ENCODE measurements at regions not wholly inside any gene's neighbourhood (a gene's known extent, or its start where the extent isn't known, plus 50 kb on each side); places are given as distances from the start of the nearest gene placed in this dataset.

DNA sequence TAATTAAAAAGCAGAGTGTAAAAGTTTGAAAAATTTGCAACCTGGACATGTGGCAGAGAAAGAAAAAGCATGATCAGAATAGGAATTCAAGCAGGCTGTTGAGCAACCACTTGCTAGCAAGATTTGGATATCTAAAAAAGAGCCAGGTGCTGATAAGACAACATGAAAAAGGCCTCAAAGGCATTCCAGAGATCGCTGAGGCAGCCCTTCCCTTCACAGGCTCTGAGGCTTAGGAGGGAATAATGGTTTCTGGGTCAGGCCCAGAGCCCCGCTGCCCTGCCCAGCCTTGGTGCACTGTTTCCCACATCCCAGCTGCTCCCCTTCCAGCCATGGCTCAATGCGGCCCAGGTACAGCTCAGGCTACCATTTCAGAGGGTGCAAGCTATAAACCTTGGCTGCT is 64.1 kb upstream of the EEPD1 start:
- H3K27me3 ChIP-seq, result no peaks in the 10 kb centered on the region
- no peak overlapping the region for H3K4me3 ChIP-seq
- H3K27ac ChIP-seq, result no peak overlapping the region
- no peaks in the 10 kb centered on the region for H3K9me3 ChIP-seq (replicated peaks in 1 of 3)
- intact Hi-C loops (cut with DNase I), result no loop called here
- H3K36me3 ChIP-seq (replicated peaks in 1 of 2), result no peaks in the 10 kb centered on the region
- 6 to 83% (median 23%) methylated on average over 2 to 3 of the region's 3 CpGs for WGBS, 4 donors
- no peak for DNase-seq
- TF ChIP-seq, protein P1, sequence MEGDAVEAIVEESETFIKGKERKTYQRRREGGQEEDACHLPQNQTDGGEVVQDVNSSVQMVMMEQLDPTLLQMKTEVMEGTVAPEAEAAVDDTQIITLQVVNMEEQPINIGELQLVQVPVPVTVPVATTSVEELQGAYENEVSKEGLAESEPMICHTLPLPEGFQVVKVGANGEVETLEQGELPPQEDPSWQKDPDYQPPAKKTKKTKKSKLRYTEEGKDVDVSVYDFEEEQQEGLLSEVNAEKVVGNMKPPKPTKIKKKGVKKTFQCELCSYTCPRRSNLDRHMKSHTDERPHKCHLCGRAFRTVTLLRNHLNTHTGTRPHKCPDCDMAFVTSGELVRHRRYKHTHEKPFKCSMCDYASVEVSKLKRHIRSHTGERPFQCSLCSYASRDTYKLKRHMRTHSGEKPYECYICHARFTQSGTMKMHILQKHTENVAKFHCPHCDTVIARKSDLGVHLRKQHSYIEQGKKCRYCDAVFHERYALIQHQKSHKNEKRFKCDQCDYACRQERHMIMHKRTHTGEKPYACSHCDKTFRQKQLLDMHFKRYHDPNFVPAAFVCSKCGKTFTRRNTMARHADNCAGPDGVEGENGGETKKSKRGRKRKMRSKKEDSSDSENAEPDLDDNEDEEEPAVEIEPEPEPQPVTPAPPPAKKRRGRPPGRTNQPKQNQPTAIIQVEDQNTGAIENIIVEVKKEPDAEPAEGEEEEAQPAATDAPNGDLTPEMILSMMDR (IDR thresholded peaks at IDR 0.05), result no peak
- TF ChIP-seq POLR2A (IDR thresholded peaks at IDR 0.05), result no peak
- peaks cover 7 to 9% of the 10 kb centered on the region in 2 donors for H3K4me1 ChIP-seq (replicated peaks in 1 of 2)

DNA sequence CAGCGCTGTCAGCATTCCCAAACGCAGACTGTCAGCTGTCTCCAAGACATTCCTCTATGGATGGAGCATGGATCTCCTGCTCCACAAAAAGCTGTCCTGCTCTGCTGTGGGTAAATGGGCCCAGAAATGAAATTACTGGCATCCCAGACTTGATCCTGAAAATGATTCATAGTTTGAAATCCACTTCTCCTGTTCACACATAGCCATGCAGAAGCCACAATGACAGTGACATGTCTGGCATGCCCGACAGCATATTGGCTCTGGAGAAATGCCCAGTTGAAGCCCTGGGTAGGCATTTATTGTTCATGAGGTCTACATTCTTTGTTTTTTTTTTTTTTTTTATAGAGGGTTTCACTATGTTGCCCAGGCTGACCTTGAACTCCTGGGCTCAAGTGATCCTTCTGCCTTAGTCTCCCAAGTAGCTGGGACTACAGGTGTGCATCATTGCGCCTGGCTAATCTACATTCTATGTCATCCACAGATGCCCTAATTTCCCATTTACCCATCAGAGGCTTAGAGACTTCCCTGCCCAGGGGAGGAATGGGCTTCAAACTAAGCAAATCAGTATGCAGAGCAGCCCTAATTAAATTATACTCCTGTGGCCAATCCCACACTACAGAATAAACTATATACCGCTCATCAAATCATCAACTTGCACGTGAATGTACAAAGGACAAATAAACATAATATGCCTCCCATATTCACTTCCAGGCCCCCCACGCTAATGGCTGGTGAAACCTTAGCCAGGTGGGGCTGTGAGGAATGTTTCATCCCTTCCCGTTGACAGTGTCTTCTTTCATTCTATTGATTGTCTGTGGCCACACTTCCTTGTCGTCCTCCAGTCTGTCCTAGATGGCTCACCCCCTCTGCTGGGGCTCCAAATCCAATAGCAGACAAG is 61.8 kb upstream of the EEPD1 start:
- WGBS, 4 donors, result 89 to 93% (median 90%) methylated on average over 9 of the region's 9 CpGs
- Histone ChIP-seq H3K27ac (no peak overlapping the region), H3K36me3 (replicated peaks in 1 of 2) (no peaks in the 10 kb centered on the region), H3K27me3 (no peaks in the 10 kb centered on the region), H3K4me3 (no peak overlapping the region), H3K4me1 (replicated peaks in 1 of 2) (peaks cover 7 to 9% of the 10 kb centered on the region in 2 donors), H3K9me3 (replicated peaks in 1 of 3) (no peaks in the 10 kb centered on the region)
- intact Hi-C loops (cut with DNase I), result no loop called here
- DNase-seq, result no peak
- no peak for TF ChIP-seq POLR2A (IDR thresholded peaks at IDR 0.05)
- TF ChIP-seq, protein P1 (IDR thresholded peaks at IDR 0.05), result no peak

DNA sequence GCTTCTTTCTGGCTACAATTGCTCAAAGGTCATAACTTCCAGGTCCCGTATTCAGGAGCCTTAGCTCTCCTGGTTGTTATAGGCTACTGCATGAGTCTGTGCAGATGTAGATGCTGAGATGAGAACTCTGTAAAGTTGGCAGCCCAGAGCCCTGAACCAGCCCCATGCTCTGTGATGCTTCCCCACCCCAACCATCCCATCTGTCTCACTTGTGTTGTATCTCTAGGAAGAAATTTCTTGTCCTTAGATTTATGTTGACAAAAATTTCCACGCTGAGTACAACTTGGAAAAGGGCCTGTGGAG is 61.2 kb upstream of the EEPD1 start:
- intact Hi-C loops (cut with DNase I), result no loop called here
- Histone ChIP-seq H3K36me3 (replicated peaks in 1 of 2) (no peaks in the 10 kb centered on the region), H3K9me3 (replicated peaks in 1 of 3) (no peaks in the 10 kb centered on the region), H3K4me3 (no peak overlapping the region), H3K27ac (no peak overlapping the region), H3K27me3 (no peaks in the 10 kb centered on the region), H3K4me1 (replicated peaks in 1 of 2) (peaks cover 10 to 12% of the 10 kb centered on the region in 2 donors)
- TF ChIP-seq POLR2A (IDR thresholded peaks at IDR 0.05), result no peak
- TF ChIP-seq, protein P1 (IDR thresholded peaks at IDR 0.05), result no peak
- 72 to 90% (median 82%) methylated on average over 2 of the region's 2 CpGs for WGBS, 4 donors
- DNase-seq, result no peak

DNA sequence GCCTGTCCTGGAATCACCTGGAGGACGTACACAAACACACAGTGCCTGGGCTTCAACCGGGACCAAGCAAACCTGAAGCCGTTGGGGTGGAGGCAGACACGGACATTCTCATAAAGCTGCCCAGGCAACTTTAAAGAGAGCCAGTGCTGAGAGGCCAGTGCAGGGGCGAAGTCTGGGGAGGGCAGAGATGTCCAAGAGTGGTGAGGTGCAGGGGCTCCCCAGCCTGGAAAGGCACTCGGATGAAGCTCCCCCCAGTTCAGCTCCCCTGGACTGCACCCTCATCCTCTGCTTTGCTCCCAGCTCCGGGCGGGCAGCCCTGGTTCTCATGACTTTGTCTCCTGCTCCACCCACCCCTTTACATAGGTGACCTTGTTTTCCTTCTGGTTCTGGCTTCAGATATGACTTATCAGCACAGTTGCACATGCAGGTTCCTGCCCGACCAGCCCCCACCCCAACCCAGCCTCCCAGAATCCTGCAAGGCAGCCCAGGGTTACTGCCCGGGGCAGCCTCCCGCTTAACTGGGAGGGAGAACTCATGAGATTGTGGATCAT is 60.8 kb upstream of the EEPD1 start:
- DNase-seq, result peak in 6 of 7 donors; percentile 28 to 68 (median 56)
- peak overlapping the region in 1 of 5 donors; percentile 10 for H3K27ac ChIP-seq
- no peaks in the 10 kb centered on the region for H3K36me3 ChIP-seq (replicated peaks in 1 of 2)
- H3K27me3 ChIP-seq, result no peaks in the 10 kb centered on the region
- no peaks in the 10 kb centered on the region for H3K9me3 ChIP-seq (replicated peaks in 1 of 3)
- peaks cover 10 to 12% of the 10 kb centered on the region in 2 donors for H3K4me1 ChIP-seq (replicated peaks in 1 of 2)
- WGBS, 4 donors, result 52 to 63% (median 56%) methylated on average over 11 of the region's 11 CpGs
- H3K4me3 ChIP-seq, result no peak overlapping the region
- TF ChIP-seq, protein P1 (IDR thresholded peaks at IDR 0.05), result no peak
- TF ChIP-seq POLR2A (IDR thresholded peaks at IDR 0.05), result no peak
- intact Hi-C loops (cut with DNase I), result no loop called here

Data from adrenal gland (tissue), 9 donors.